OCI-LY1 (cell line): ENCODE measurements at regions not wholly inside any gene's neighbourhood (a gene's known extent, or its start where the extent isn't known, plus 50 kb on each side); places are given as distances from the start of the nearest gene placed in this dataset.

Source experiments
- H2AFZ ChIP-seq: fragments of 200-600 bp; sonication (generic), shearing (Covaris generic); 2 replicates; pipeline ENCODE4 v1.6.0; 2014; ENCODE audit warnings: antibody characterized with exemption, mild to moderate bottlenecking, low read length
- H3F3A ChIP-seq: fragments of 200-600 bp; sonication (generic), shearing (Covaris generic); 2 replicates; pipeline ENCODE4 v1.6.0; 2014; ENCODE audit warnings: mild to moderate bottlenecking, antibody characterized with exemption, low read length, moderate library complexity; ENCODE audit not compliant: insufficient read depth
- H3K27ac ChIP-seq: fragments of 200-600 bp; sonication (generic); 2 replicates; pipeline ENCODE4 v1.5.1; 2014; ENCODE audit warnings: low read length, mixed run types, mild to moderate bottlenecking, low read depth; ENCODE audit not compliant: poor library complexity, severe bottlenecking
- H3K27me3 ChIP-seq: fragments of 200-600 bp; sonication (generic); 2 replicates; pipeline ENCODE4 v1.6.0; 2014; ENCODE audit warnings: antibody characterized with exemption, mild to moderate bottlenecking, low read length, moderate library complexity; ENCODE audit not compliant: insufficient read depth
- H3K36me3 ChIP-seq: fragments of 200-600 bp; sonication (generic); 2 replicates; pipeline ENCODE4 v1.6.1; 2014; ENCODE audit warnings: mild to moderate bottlenecking, antibody characterized with exemption, low read length, moderate library complexity, mixed read lengths; ENCODE audit not compliant: insufficient read depth
- H3K4me1 ChIP-seq: fragments of 200-600 bp; sonication (generic); 2 replicates; pipeline ENCODE4 v1.5.1; 2014; ENCODE audit warnings: mild to moderate bottlenecking, low read length, moderate library complexity; ENCODE audit not compliant: insufficient read depth, severe bottlenecking
- H3K4me2 ChIP-seq: fragments of 200-600 bp; sonication (generic), shearing (Covaris generic); 2 replicates; pipeline ENCODE4 v1.6.1; 2014; ENCODE audit warnings: low read length
- H3K4me3 ChIP-seq: fragments of 200-600 bp; sonication (generic); 2 replicates; pipeline ENCODE4 v1.5.1; 2014; ENCODE audit warnings: low read length, low read depth, mild to moderate bottlenecking, mixed read lengths; ENCODE audit not compliant: poor library complexity, severe bottlenecking
- H3K79me2 ChIP-seq: fragments of 200-600 bp; shearing (Covaris generic); 2 replicates; pipeline ENCODE4 v1.6.1; 2016; ENCODE audit warnings: mixed run types, low read length, mixed read lengths; ENCODE audit not compliant: insufficient read depth
- H3K9ac ChIP-seq: fragments of 200-600 bp; sonication (generic), shearing (Covaris generic); 2 replicates; pipeline ENCODE4 v1.6.1; 2014; ENCODE audit warnings: mild to moderate bottlenecking, low read length, mixed read lengths
- H3K9me2 ChIP-seq: fragments of 200-600 bp; sonication (generic), shearing (Covaris generic); 2 replicates; pipeline ENCODE4 v1.6.1; 2014; ENCODE audit warnings: low read depth, mild to moderate bottlenecking, low read length, mixed read lengths
- H3K9me3 ChIP-seq: fragments of 200-600 bp; shearing (Covaris generic); 2 replicates; pipeline ENCODE4 v1.6.1; 2014; ENCODE audit warnings: low read length, mixed read lengths
- H4K20me1 ChIP-seq: fragments of 200-600 bp; sonication (generic), shearing (Covaris generic); 2 replicates; pipeline ENCODE4 v1.6.0; 2016; ENCODE audit warnings: mild to moderate bottlenecking, low read length; ENCODE audit not compliant: insufficient read depth
- CTCF ChIP-seq: fragments of 200-600 bp; sonication (generic), shearing (Covaris generic); IDR thresholded peaks from 2 replicates; pipeline ENCODE4 v1.5.1; 2017; ENCODE audit warnings: mild to moderate bottlenecking, antibody characterized with exemption, low read length, moderate library complexity, mixed read lengths
- EZH2 ChIP-seq: fragments of 200-600 bp; sonication (generic), shearing (Covaris generic); IDR thresholded peaks from 2 replicates; pipeline ENCODE4 v1.8.0; 2017; ENCODE audit warnings: borderline replicate concordance, mixed run types, mild to moderate bottlenecking, antibody characterized with exemption, low read length, moderate library complexity, mixed read lengths

GRCh38 chr1:100643471-100644196 is 75.9 kb upstream of the VCAM1 start:
- H3K4me1 ChIP-seq = no peaks in the 10 kb centered on the region
- no peaks in the 10 kb centered on the region for H3K9me2 ChIP-seq
- no peaks in the 10 kb centered on the region for H3F3A ChIP-seq
- no peak overlapping the region for H3K4me3 ChIP-seq
- H3K9ac ChIP-seq = no peak overlapping the region
- H3K27ac ChIP-seq = no peak overlapping the region
- H3K36me3 ChIP-seq = no peaks in the 10 kb centered on the region
- no peaks in the 10 kb centered on the region for H3K9me3 ChIP-seq
- H3K79me2 ChIP-seq = no peaks in the 10 kb centered on the region
- no peaks in the 10 kb centered on the region for H3K27me3 ChIP-seq
- no peak overlapping the region for H3K4me2 ChIP-seq
- no peaks in the 10 kb centered on the region for H4K20me1 ChIP-seq
- H2AFZ ChIP-seq = no peak overlapping the region
- no peak for TF ChIP-seq EZH2
- TF ChIP-seq CTCF = no peak

GRCh38 chr1:100646001-100646400 is 73.5 kb upstream of the VCAM1 start:
- no peak overlapping the region for H3K4me2 ChIP-seq
- no peak overlapping the region for H3K27ac ChIP-seq
- no peaks in the 10 kb centered on the region for H3K9me3 ChIP-seq
- no peaks in the 10 kb centered on the region for H3F3A ChIP-seq
- no peaks in the 10 kb centered on the region for H3K36me3 ChIP-seq
- no peak overlapping the region for H3K4me3 ChIP-seq
- no peaks in the 10 kb centered on the region for H3K79me2 ChIP-seq
- no peaks in the 10 kb centered on the region for H4K20me1 ChIP-seq
- no peak for TF ChIP-seq EZH2
- no peak for TF ChIP-seq CTCF
- H3K9me2 ChIP-seq = no peaks in the 10 kb centered on the region
- no peaks in the 10 kb centered on the region for H3K4me1 ChIP-seq
- H2AFZ ChIP-seq = no peak overlapping the region
- H3K9ac ChIP-seq = no peak overlapping the region
- H3K27me3 ChIP-seq = no peaks in the 10 kb centered on the region

- H3K4me2 ChIP-seq = no peak overlapping the region
- H3K9me3 ChIP-seq = no peaks in the 10 kb centered on the region
- H3K27ac ChIP-seq = no peak overlapping the region
- TF ChIP-seq EZH2 (no peak), CTCF (no peak)
- no peaks in the 10 kb centered on the region for H3K36me3 ChIP-seq
- no peaks in the 10 kb centered on the region for H3F3A ChIP-seq
- H2AFZ ChIP-seq = no peak overlapping the region
- H3K9me2 ChIP-seq = no peaks in the 10 kb centered on the region
- H3K4me1 ChIP-seq = no peaks in the 10 kb centered on the region
- no peaks in the 10 kb centered on the region for H4K20me1 ChIP-seq
- no peak overlapping the region for H3K4me3 ChIP-seq
- H3K9ac ChIP-seq = no peak overlapping the region
- no peaks in the 10 kb centered on the region for H3K27me3 ChIP-seq
- no peaks in the 10 kb centered on the region for H3K79me2 ChIP-seq
Measured at GRCh38 chr1:100649146-100649545, 70.4 kb upstream of the VCAM1 start.
